IMR-90 (cell line): ENCODE measurements at regions not wholly inside any gene's neighbourhood (a gene's known extent, or its start where the extent isn't known, plus 50 kb on each side); places are given as distances from the start of the nearest gene placed in this dataset.

Experiments
- ATAC-seq: fragments of 200-7000 bp; cut with Tn5 transposase; 2 replicates; pipeline ENCODE4 v1.9.1; 2020; ENCODE audit warnings: low read depth, mild to moderate bottlenecking, moderate library complexity
- BruUV-seq: library from RNA; stranded (reverse); fragments of 400-500 nt; replicated peaks from 2 replicates; lab custom pipeline; 2021; lab: Mats Ljungman, UMichigan
- CTCF ChIA-PET: fragments of 300-600 bp; formaldehyde crosslinking; extraction: SDS; loops from one replicate; lab custom pipeline; 2021; ENCODE audit warnings: antibody characterized with exemption; lab: Yijun Ruan, JAX
- POLR2A ChIA-PET: fragments of 300-600 bp; sonication (Branson Sonifier 250); formaldehyde crosslinking; loops from one replicate; lab custom pipeline; 2022; ENCODE audit warnings: antibody characterized with exemption; ENCODE audit not compliant: unreplicated experiment; lab: Charles Lee
- DNase-seq: peaks from one replicate; pipeline ENCODE4 v3.0.0; 2013
- H2AFZ ChIP-seq: replicated peaks from 2 replicates; pipeline ENCODE3; 2013; ENCODE audit warnings: low read length, mild to moderate bottlenecking; ENCODE audit not compliant: poor library complexity
- H2AK5ac ChIP-seq: 2 replicates; pipeline ENCODE4 v1.6.1; 2013; ENCODE audit warnings: low read depth, low read length, inconsistent platforms
- H2AK9ac ChIP-seq: replicated peaks from 2 replicates; pipeline ENCODE3; 2013; ENCODE audit warnings: mild to moderate bottlenecking, low read depth, low read length, moderate library complexity; ENCODE audit not compliant: poor library complexity
- H2BK120ac ChIP-seq: 2 replicates; pipeline ENCODE4 v1.6.1; 2013; ENCODE audit warnings: low read depth, low read length, inconsistent platforms
- H2BK15ac ChIP-seq: 3 replicates; pipeline ENCODE4 v1.6.1; 2013; ENCODE audit warnings: low read depth, low read length, inconsistent platforms
- H2BK20ac ChIP-seq: 2 replicates; pipeline ENCODE4 v1.6.1; 2013; ENCODE audit warnings: low read depth, mild to moderate bottlenecking, inconsistent platforms, low read length, moderate library complexity
- H2BK5ac ChIP-seq: 2 replicates; pipeline ENCODE4 v1.6.1; 2013; ENCODE audit warnings: mild to moderate bottlenecking, low read depth, low read length, inconsistent platforms; ENCODE audit not compliant: poor library complexity, severe bottlenecking
- H3K14ac ChIP-seq: replicated peaks from 2 replicates; pipeline ENCODE4 v1.6.1; 2013; ENCODE audit warnings: low read depth, low read length, inconsistent platforms
- H3K18ac ChIP-seq: 2 replicates; pipeline ENCODE4 v1.6.1; 2013; ENCODE audit warnings: low read depth, low read length, control low read depth
- H3K23ac ChIP-seq: 2 replicates; pipeline ENCODE4 v1.6.1; 2013; ENCODE audit warnings: low read depth, low read length, inconsistent platforms
- H3K27ac ChIP-seq: 2 replicates; pipeline ENCODE4 v1.5.1; 2013; ENCODE audit warnings: mild to moderate bottlenecking, control low read depth, low read length; ENCODE audit not compliant: insufficient read depth
- H3K27me3 ChIP-seq: 2 replicates; pipeline ENCODE4 v1.6.1; 2013; ENCODE audit warnings: low read length; ENCODE audit not compliant: control insufficient read depth, insufficient read depth
- H3K36me3 ChIP-seq: 2 replicates; pipeline ENCODE4 v1.6.1; 2013; ENCODE audit warnings: low read length, mixed read lengths; ENCODE audit not compliant: control insufficient read depth, insufficient read depth
- H3K4ac ChIP-seq: 2 replicates; pipeline ENCODE4 v1.6.1; 2013; ENCODE audit warnings: low read depth, low read length, inconsistent platforms
- H3K4me1 ChIP-seq: 2 replicates; pipeline ENCODE4 v1.6.1; 2013; ENCODE audit warnings: low read length, mixed read lengths; ENCODE audit not compliant: control insufficient read depth, insufficient read depth
- H3K4me2 ChIP-seq: 2 replicates; pipeline ENCODE4 v1.6.1; 2013; ENCODE audit warnings: low read depth, mild to moderate bottlenecking, control low read depth, low read length, moderate library complexity
- H3K4me3 ChIP-seq: 2 replicates; pipeline ENCODE4 v1.5.1; 2013; ENCODE audit warnings: low read depth, mild to moderate bottlenecking, control low read depth, low read length, moderate library complexity; ENCODE audit not compliant: insufficient read depth
- H3K56ac ChIP-seq: 2 replicates; pipeline ENCODE4 v1.6.1; 2013; ENCODE audit warnings: low read length, inconsistent platforms; ENCODE audit not compliant: insufficient read depth; ENCODE audit errors: extremely low read depth
- H3K79me1 ChIP-seq, 2 experiments: 2 replicates each; pipeline ENCODE4 v1.6.1; 2013; ENCODE audit warnings: low read length in 2 of 2, inconsistent platforms in 1 of 2, low read depth in 1 of 2
- H3K9ac ChIP-seq: 2 replicates; pipeline ENCODE4 v1.6.1; 2013; ENCODE audit warnings: low read depth, low read length, control low read depth
- H3K9me1 ChIP-seq: 2 replicates; pipeline ENCODE4 v1.6.1; 2013; ENCODE audit warnings: low read length, inconsistent platforms; ENCODE audit not compliant: insufficient read depth
- H3K9me3 ChIP-seq: 2 replicates; pipeline ENCODE4 v1.6.1; 2013; ENCODE audit warnings: low read length; ENCODE audit not compliant: control insufficient read depth, insufficient read depth
- H4K20me1 ChIP-seq: 2 replicates; pipeline ENCODE4 v1.6.1; 2013; ENCODE audit warnings: low read length, inconsistent platforms; ENCODE audit not compliant: insufficient read depth
- H4K5ac ChIP-seq: 2 replicates; pipeline ENCODE4 v1.6.1; 2013; ENCODE audit warnings: mild to moderate bottlenecking, low read depth, low read length, control low read depth
- H4K8ac ChIP-seq, 2 experiments: 2 replicates each; pipeline ENCODE4 v1.6.1; 2013; ENCODE audit warnings: low read depth in 2 of 2, low read length in 2 of 2, control low read depth in 1 of 2, inconsistent platforms in 1 of 2
- H4K91ac ChIP-seq: 2 replicates; pipeline ENCODE4 v1.6.1; 2013; ENCODE audit warnings: low read depth, low read length, inconsistent platforms; ENCODE audit not compliant: insufficient read depth
- BHLHE40 ChIP-seq: fragments of 150-350 bp; IDR thresholded peaks from 2 replicates; pipeline ENCODE4 v1.6.1; 2016; ENCODE audit warnings: mild to moderate bottlenecking, low read depth, low read length
- CEBPB ChIP-seq: IDR thresholded peaks from 2 replicates; pipeline ENCODE4 v1.6.1; 2012; ENCODE audit warnings: low read depth, low read length, improper control_type of control experiment
- ELK1 ChIP-seq: fragments of 150-350 bp; IDR thresholded peaks from 2 replicates; pipeline ENCODE4 v1.6.1; 2016; ENCODE audit warnings: low read depth, mild to moderate bottlenecking, low read length, moderate library complexity, borderline replicate concordance
- MAFK ChIP-seq: IDR thresholded peaks from 2 replicates; pipeline ENCODE4 v1.6.1; 2012; ENCODE audit warnings: low read depth, low read length, improper control_type of control experiment
- MAZ ChIP-seq: IDR thresholded peaks from 2 replicates; pipeline ENCODE4 v1.6.1; 2012; ENCODE audit warnings: low read depth, mild to moderate bottlenecking, low read length, improper control_type of control experiment, moderate library complexity, borderline replicate concordance
- NFE2L2 ChIP-seq: fragments of 150-350 bp; IDR thresholded peaks from 2 replicates; pipeline ENCODE4 v1.6.1; 2016; ENCODE audit warnings: low read depth, mild to moderate bottlenecking, low read length
- RAD21 ChIP-seq: IDR thresholded peaks from 2 replicates; pipeline ENCODE4 v1.6.1; 2012; ENCODE audit warnings: low read length, improper control_type of control experiment
- RFX5 ChIP-seq: IDR thresholded peaks from 2 replicates; pipeline ENCODE4 v1.8.0; 2012; ENCODE audit warnings: low read depth, mild to moderate bottlenecking, low read length, moderate library complexity
- SMC3 ChIP-seq: fragments of 150-350 bp; IDR thresholded peaks from 2 replicates; pipeline ENCODE4 v1.6.1; 2016; ENCODE audit warnings: low read depth, mild to moderate bottlenecking, antibody characterized with exemption, low read length, moderate library complexity
- WGBS, 2 experiments: methylation state at CpG; one replicate each; pipeline versions ENCODE4 v1.1.5 to v1.1.7; 2013; ENCODE audit warnings: missing lambda C conversion rate in 2 of 2; ENCODE audit not compliant: insufficient read length in 1 of 2; ENCODE audit errors: extremely low coverage in 2 of 2; 5-methylcytosine and 5-hydroxymethylcytosine counted together
- dilution Hi-C: fragments of 300-500 bp; cut with HindIII; formaldehyde crosslinking; loops from one replicate; pipeline ENCODE4 v1.14.3; 2018; ENCODE audit warnings: low sequenced_read_pairs; ENCODE audit not compliant: unreplicated experiment
- in situ Hi-C: fragments of 300-500 bp; cut with MboI; formaldehyde crosslinking; loops from 3 replicates; pipeline ENCODE4 v1.14.3; 2019; ENCODE audit warnings: low sequenced_read_pairs, inconsistent platforms, mixed read lengths
- intact Hi-C: fragments of 100-400 bp; cut with micrococcal nuclease; formaldehyde crosslinking; loops from 2 replicates; pipeline ENCODE4 v1.10.0; 2022
- TF ChIP-seq, protein P1 (sequence below): conservative IDR thresholded peaks from 2 replicates; pipeline ENCODE4 v1.5.1; 2012; ENCODE audit warnings: mild to moderate bottlenecking, low read depth, low read length, improper control_type of control experiment
- TF ChIP-seq, protein P2 (sequence below): fragments of 150-350 bp; IDR thresholded peaks from 2 replicates; pipeline ENCODE4 v1.6.1; 2017; ENCODE audit warnings: mild to moderate bottlenecking, antibody characterized with exemption, low read length, low read depth

DNA sequence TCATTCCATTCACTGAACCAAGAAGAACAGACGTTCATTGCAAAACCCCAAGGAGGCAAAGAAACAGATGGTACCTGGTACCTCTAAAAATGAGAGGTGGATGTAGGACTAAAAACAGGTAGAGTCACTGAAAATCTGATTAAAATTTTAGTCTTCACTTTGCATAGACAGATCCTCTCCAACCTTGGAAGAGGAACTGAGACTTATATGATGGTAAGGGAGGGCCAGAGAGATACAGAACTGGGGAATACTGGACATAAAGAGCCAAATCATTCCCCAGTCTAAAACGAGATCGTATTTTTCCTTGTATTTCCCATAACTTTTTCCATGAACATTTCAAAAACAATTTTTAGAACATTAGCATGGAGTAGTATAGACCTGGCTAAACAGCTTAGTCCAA is 59.7 kb upstream of the SPOPL start:
- Histone ChIP-seq H3K4me3 (no peak overlapping the region), H2BK5ac (no peak overlapping the region), H2AK9ac (no peak overlapping the region), H4K5ac (no peak overlapping the region), H3K36me3 (no peaks in the 10 kb centered on the region), H3K27me3 (no peaks in the 10 kb centered on the region), H2BK15ac (no peak overlapping the region), H3K4me1 (no peaks in the 10 kb centered on the region), H4K8ac (no peak overlapping the region), H3K79me1 (no peaks in the 10 kb centered on the region), H3K9me3 (no peaks in the 10 kb centered on the region), H3K9ac (no peak overlapping the region), H2AK5ac (no peak overlapping the region), H3K56ac (no peak overlapping the region), H2BK120ac (no peak overlapping the region), H2AFZ (no peak overlapping the region), H3K14ac (no peak overlapping the region), H3K9me1 (no peaks in the 10 kb centered on the region), H3K4ac (no peak overlapping the region), H3K18ac (no peak overlapping the region), H4K20me1 (no peaks in the 10 kb centered on the region), H3K4me2 (no peak overlapping the region), H3K23ac (no peak overlapping the region), H2BK20ac (no peak overlapping the region), H4K91ac (no peak overlapping the region), H3K27ac (no peak overlapping the region)
- in situ Hi-C loops (no loop called here), dilution Hi-C loops (no loop called here), intact Hi-C loops (no loop called here)
- ChIA-PET POLR2A (no interaction called here), CTCF (no interaction called here)
- no peak for DNase-seq
- ATAC-seq: no peak
- no peak for TF ChIP-seq NFE2L2
- no peak for TF ChIP-seq BHLHE40
- TF ChIP-seq MAZ: no peak
- no peak for TF ChIP-seq RAD21
- TF ChIP-seq RFX5: no peak
- TF ChIP-seq, protein P1, sequence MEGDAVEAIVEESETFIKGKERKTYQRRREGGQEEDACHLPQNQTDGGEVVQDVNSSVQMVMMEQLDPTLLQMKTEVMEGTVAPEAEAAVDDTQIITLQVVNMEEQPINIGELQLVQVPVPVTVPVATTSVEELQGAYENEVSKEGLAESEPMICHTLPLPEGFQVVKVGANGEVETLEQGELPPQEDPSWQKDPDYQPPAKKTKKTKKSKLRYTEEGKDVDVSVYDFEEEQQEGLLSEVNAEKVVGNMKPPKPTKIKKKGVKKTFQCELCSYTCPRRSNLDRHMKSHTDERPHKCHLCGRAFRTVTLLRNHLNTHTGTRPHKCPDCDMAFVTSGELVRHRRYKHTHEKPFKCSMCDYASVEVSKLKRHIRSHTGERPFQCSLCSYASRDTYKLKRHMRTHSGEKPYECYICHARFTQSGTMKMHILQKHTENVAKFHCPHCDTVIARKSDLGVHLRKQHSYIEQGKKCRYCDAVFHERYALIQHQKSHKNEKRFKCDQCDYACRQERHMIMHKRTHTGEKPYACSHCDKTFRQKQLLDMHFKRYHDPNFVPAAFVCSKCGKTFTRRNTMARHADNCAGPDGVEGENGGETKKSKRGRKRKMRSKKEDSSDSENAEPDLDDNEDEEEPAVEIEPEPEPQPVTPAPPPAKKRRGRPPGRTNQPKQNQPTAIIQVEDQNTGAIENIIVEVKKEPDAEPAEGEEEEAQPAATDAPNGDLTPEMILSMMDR: no peak
- no peak for TF ChIP-seq ELK1
- TF ChIP-seq, protein P2, sequence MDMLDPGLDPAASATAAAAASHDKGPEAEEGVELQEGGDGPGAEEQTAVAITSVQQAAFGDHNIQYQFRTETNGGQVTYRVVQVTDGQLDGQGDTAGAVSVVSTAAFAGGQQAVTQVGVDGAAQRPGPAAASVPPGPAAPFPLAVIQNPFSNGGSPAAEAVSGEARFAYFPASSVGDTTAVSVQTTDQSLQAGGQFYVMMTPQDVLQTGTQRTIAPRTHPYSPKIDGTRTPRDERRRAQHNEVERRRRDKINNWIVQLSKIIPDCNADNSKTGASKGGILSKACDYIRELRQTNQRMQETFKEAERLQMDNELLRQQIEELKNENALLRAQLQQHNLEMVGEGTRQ: no peak
- TF ChIP-seq SMC3: no peak
- no peak for TF ChIP-seq CEBPB
- TF ChIP-seq MAFK: no peak
- WGBS, 2 experiments: no CpG with 5 or more reads among the region's 3 CpGs
- BruUV-seq: no TSS peak
